ENCODE measurements at regions not wholly inside any gene's neighbourhood (a gene's known extent, or its start where the extent isn't known, plus 50 kb on each side); places are given as distances from the start of the nearest gene placed in this dataset.

- H3K4me1 ChIP-seq = no peaks in the 10 kb centered on the region
- TF ChIP-seq POLR2A (IDR thresholded peaks at IDR 0.05) (no peak), CTCF (IDR thresholded peaks at IDR 0.05) (no peak)
- H3K27ac ChIP-seq = no peak overlapping the region
- no peak for DNase-seq
- no peaks in the 10 kb centered on the region for H3K27me3 ChIP-seq
- no peak overlapping the region for H3K4me3 ChIP-seq
- intact Hi-C loops (cut with DNase I; ENCODE audit: low total_unique reads) = no loop called here
- no peaks in the 10 kb centered on the region for H3K9me3 ChIP-seq
- 89 to 90% methylated on average over 2 of the region's 2 CpGs for WGBS, 2 donors
- H3K36me3 ChIP-seq (ENCODE audit: low read depth, missing control alignments) = no peaks in the 10 kb centered on the region
These were observed 2542.7 kb downstream of the PCDH7 start for GRCh38 chr4:33262824-33263223.

- no peak overlapping the region for H3K4me3 ChIP-seq
- H3K27ac ChIP-seq = no peak overlapping the region
- H3K4me1 ChIP-seq = no peaks in the 10 kb centered on the region
- 87 to 91% methylated on average over 5 of the region's 5 CpGs for WGBS, 2 donors
- H3K27me3 ChIP-seq = no peaks in the 10 kb centered on the region
- no peaks in the 10 kb centered on the region for H3K36me3 ChIP-seq (ENCODE audit: low read depth, missing control alignments)
- intact Hi-C loops (cut with DNase I; ENCODE audit: low total_unique reads) = no loop called here
- TF ChIP-seq POLR2A (IDR thresholded peaks at IDR 0.05) = no peak
- no peak for TF ChIP-seq CTCF (IDR thresholded peaks at IDR 0.05)
- no peaks in the 10 kb centered on the region for H3K9me3 ChIP-seq
- DNase-seq = no peak
These were observed 2548.6 kb downstream of the PCDH7 start for GRCh38 chr4:33268776-33269175.

- Histone ChIP-seq H3K27me3 (no peaks in the 10 kb centered on the region), H3K4me1 (no peaks in the 10 kb centered on the region), H3K4me3 (no peak overlapping the region), H3K36me3 (ENCODE audit: low read depth, missing control alignments) (no peaks in the 10 kb centered on the region), H3K9me3 (no peaks in the 10 kb centered on the region), H3K27ac (no peak overlapping the region)
- 84 to 91% methylated on average over 1 of the region's 1 CpG for WGBS, 2 donors
- no peak for TF ChIP-seq CTCF (IDR thresholded peaks at IDR 0.05)
- TF ChIP-seq POLR2A (IDR thresholded peaks at IDR 0.05) = no peak
- no peak for DNase-seq
- intact Hi-C loops (cut with DNase I; ENCODE audit: low total_unique reads) = no loop called here
These were observed 2550.2 kb downstream of the PCDH7 start for GRCh38 chr4:33270403-33270802.

- Histone ChIP-seq H3K36me3 (ENCODE audit: low read depth, missing control alignments) (no peaks in the 10 kb centered on the region), H3K27ac (no peak overlapping the region), H3K4me1 (no peaks in the 10 kb centered on the region), H3K4me3 (no peak overlapping the region), H3K27me3 (no peaks in the 10 kb centered on the region), H3K9me3 (no peaks in the 10 kb centered on the region)
- intact Hi-C loops (cut with DNase I; ENCODE audit: low total_unique reads) = no loop called here
- no peak for TF ChIP-seq CTCF (IDR thresholded peaks at IDR 0.05)
- no peak for TF ChIP-seq POLR2A (IDR thresholded peaks at IDR 0.05)
- no peak for DNase-seq
- WGBS, 2 donors = 94 to 98% methylated on average over 1 of the region's 1 CpG
These were observed 2552.6 kb downstream of the PCDH7 start for GRCh38 chr4:33272722-33273121.

DNA sequence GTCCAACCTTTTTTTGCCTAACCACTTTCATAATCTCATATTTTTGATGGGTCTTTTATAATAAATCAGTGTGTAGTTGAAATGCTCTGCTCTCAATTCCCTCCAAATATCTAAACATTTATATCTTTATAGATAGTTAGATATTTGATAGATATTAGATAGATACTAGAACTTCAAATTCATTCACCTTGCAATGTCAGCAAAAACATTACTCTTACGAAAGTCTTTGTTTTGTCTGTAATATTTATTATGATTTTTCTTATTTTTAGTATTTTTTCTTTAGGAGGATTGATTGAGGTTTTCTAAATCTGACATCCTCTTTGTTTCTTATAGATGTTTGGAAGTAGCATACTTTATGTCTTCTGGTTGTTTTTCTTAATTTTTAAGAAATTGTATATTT is 2563.6 kb downstream of the PCDH7 start:
- intact Hi-C loops (cut with DNase I; ENCODE audit: low total_unique reads) = no loop called here

More for the DNA sequence above, 2563.6 kb downstream of the PCDH7 start:
- no peaks in the 10 kb centered on the region for H3K4me1 ChIP-seq
- no peak overlapping the region for H3K4me3 ChIP-seq
- no peak overlapping the region for H3K27ac ChIP-seq
- no peaks in the 10 kb centered on the region for H3K9me3 ChIP-seq
- no peak for DNase-seq
- 88 to 96% methylated on average over 1 of the region's 1 CpG for WGBS, 2 donors
- H3K27me3 ChIP-seq = no peaks in the 10 kb centered on the region
- H3K36me3 ChIP-seq (ENCODE audit: low read depth, missing control alignments) = no peaks in the 10 kb centered on the region
- no peak for TF ChIP-seq POLR2A (IDR thresholded peaks at IDR 0.05)
- TF ChIP-seq CTCF (IDR thresholded peaks at IDR 0.05) = no peak
